Adrenal gland (tissue), 5 donors: ENCODE measurements at regions not wholly inside any gene's neighbourhood (a gene's known extent, or its start where the extent isn't known, plus 50 kb on each side); places are given as distances from the start of the nearest gene placed in this dataset.

Experiments used
- POLR2A ChIP-seq, 2 donors: fragments of 450-650 bp; IDR thresholded peaks; one replicate each; pipeline ENCODE4 v1.6.1; 2017; ENCODE audit warnings: antibody characterized with exemption in 2 of 2, mild to moderate bottlenecking in 2 of 2, moderate library complexity in 1 of 2
- TF ChIP-seq, protein P1 (sequence below), 6 experiments: fragments of 450-650 bp in 4 of 6; fragments of 200-600 bp in 2 of 6; sonication (generic) in 1 of 6; IDR thresholded peaks; 1 replicate in 5 of 6; 2 replicates in 1 of 6; pipeline versions ENCODE4 v1.5.1 to v1.8.0; 2016 to 2021; ENCODE audit warnings: antibody characterized with exemption in 6 of 6, mild to moderate bottlenecking in 2 of 6, moderate library complexity in 1 of 6
- donor health status: DM: no; HTN: no; CAD: no.

DNA sequence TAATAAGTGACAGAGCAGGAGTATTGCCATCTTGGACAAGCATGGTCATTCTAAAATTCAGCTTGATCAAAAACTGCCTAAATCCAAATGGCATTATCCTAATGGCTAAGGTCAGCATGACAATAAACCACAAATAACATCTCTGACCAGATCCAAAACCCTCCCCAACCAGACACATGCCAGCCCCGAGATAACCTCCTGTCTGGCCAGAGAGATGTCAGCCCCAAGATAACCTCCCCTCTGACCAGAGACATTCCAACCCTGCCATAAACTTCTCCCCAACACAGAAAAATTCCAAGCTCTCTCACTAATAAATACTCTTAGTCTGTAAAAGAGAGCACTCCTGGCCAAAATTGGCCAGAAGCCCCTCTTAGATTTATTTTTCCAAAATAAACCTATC is 470.5 kb upstream of the UBE2E2 start:
- TF ChIP-seq, protein P1, sequence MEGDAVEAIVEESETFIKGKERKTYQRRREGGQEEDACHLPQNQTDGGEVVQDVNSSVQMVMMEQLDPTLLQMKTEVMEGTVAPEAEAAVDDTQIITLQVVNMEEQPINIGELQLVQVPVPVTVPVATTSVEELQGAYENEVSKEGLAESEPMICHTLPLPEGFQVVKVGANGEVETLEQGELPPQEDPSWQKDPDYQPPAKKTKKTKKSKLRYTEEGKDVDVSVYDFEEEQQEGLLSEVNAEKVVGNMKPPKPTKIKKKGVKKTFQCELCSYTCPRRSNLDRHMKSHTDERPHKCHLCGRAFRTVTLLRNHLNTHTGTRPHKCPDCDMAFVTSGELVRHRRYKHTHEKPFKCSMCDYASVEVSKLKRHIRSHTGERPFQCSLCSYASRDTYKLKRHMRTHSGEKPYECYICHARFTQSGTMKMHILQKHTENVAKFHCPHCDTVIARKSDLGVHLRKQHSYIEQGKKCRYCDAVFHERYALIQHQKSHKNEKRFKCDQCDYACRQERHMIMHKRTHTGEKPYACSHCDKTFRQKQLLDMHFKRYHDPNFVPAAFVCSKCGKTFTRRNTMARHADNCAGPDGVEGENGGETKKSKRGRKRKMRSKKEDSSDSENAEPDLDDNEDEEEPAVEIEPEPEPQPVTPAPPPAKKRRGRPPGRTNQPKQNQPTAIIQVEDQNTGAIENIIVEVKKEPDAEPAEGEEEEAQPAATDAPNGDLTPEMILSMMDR (IDR thresholded peaks at IDR 0.05), result no peak
- TF ChIP-seq POLR2A (IDR thresholded peaks at IDR 0.05), result no peak
